OCI-LY3 (cell line): ENCODE measurements at regions not wholly inside any gene's neighbourhood (a gene's known extent, or its start where the extent isn't known, plus 50 kb on each side); places are given as distances from the start of the nearest gene placed in this dataset.

ENCODE experiments used
- H2AFZ ChIP-seq: fragments of 200-600, 300-600 bp; shearing (Covaris generic); 2 replicates; pipeline ENCODE4 v1.6.0; 2014; ENCODE audit warnings: antibody characterized with exemption, low read depth, low read length
- H3K27ac ChIP-seq: fragments of 200-600, 300-600 bp; sonication (generic); 2 replicates; pipeline ENCODE4 v1.5.1; 2014; ENCODE audit warnings: mild to moderate bottlenecking, low read length, moderate library complexity, mixed read lengths
- H3K27me3 ChIP-seq: fragments of 200-600, 300-600 bp; sonication (generic); 2 replicates; pipeline ENCODE4 v1.6.1; 2014; ENCODE audit warnings: low read depth, low read length, mixed read lengths
- H3K36me3 ChIP-seq: fragments of 200-600, 300-600 bp; sonication (generic); replicated peaks from 2 replicates; pipeline ENCODE3; 2014; ENCODE audit warnings: low read depth, low read length, mixed read lengths
- H3K4me1 ChIP-seq: fragments of 300-600, 200-600 bp; sonication (generic); 2 replicates; pipeline ENCODE4 v1.6.1; 2014; ENCODE audit warnings: low read length, mixed read lengths
- H3K4me2 ChIP-seq: fragments of 200-600, 300-600 bp; sonication (generic); 2 replicates; pipeline ENCODE4 v1.6.1; 2014; ENCODE audit warnings: low read length, mixed read lengths
- H3K4me3 ChIP-seq: fragments of 300-600, 200-600 bp; sonication (generic); 2 replicates; pipeline ENCODE4 v1.5.1; 2014; ENCODE audit warnings: antibody characterized with exemption, mild to moderate bottlenecking, low read length, moderate library complexity
- H3K79me2 ChIP-seq: fragments of 300-600, 200-600 bp; shearing (Covaris generic); 2 replicates; pipeline ENCODE4 v1.6.1; 2014; ENCODE audit warnings: mild to moderate bottlenecking, low read length, mixed read lengths
- H3K9ac ChIP-seq: fragments of 300-600, 200-600 bp; shearing (Covaris generic); 2 replicates; pipeline ENCODE4 v1.6.0; 2014; ENCODE audit warnings: mild to moderate bottlenecking, low read length, moderate library complexity
- H3K9me3 ChIP-seq: fragments of 200-600, 300-600 bp; shearing (Covaris generic); 2 replicates; pipeline ENCODE4 v1.6.1; 2014; ENCODE audit warnings: low read length, mixed read lengths; ENCODE audit not compliant: insufficient read depth
- H4K20me1 ChIP-seq: fragments of 200-600, 300-600 bp; sonication (generic); 2 replicates; pipeline ENCODE4 v1.6.1; 2016; ENCODE audit warnings: low read length, mixed read lengths; ENCODE audit not compliant: insufficient read depth
- EZH2phosphoT487 ChIP-seq: fragments of 200-600 bp; shearing (Covaris generic); IDR thresholded peaks from 2 replicates; pipeline ENCODE4 v1.6.1; 2018; ENCODE audit warnings: antibody characterized with exemption, mixed run types, low read depth
- TF ChIP-seq, protein P1 (sequence below): fragments of 200-600, 300-600 bp; sonication (generic); IDR thresholded peaks from 2 replicates; pipeline ENCODE4 v1.5.1; 2014; ENCODE audit warnings: antibody characterized with exemption, low read length, low read depth

GRCh38 chr2:144669196-144669987 lies 149.5 kb upstream of the ZEB2 start:
- no peak overlapping the region for H3K9ac ChIP-seq
- H3K36me3 ChIP-seq: no peaks in the 10 kb centered on the region
- no peak overlapping the region for H2AFZ ChIP-seq
- no peaks in the 10 kb centered on the region for H3K79me2 ChIP-seq
- TF ChIP-seq, protein P1, sequence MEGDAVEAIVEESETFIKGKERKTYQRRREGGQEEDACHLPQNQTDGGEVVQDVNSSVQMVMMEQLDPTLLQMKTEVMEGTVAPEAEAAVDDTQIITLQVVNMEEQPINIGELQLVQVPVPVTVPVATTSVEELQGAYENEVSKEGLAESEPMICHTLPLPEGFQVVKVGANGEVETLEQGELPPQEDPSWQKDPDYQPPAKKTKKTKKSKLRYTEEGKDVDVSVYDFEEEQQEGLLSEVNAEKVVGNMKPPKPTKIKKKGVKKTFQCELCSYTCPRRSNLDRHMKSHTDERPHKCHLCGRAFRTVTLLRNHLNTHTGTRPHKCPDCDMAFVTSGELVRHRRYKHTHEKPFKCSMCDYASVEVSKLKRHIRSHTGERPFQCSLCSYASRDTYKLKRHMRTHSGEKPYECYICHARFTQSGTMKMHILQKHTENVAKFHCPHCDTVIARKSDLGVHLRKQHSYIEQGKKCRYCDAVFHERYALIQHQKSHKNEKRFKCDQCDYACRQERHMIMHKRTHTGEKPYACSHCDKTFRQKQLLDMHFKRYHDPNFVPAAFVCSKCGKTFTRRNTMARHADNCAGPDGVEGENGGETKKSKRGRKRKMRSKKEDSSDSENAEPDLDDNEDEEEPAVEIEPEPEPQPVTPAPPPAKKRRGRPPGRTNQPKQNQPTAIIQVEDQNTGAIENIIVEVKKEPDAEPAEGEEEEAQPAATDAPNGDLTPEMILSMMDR: no peak
- no peak for TF ChIP-seq EZH2phosphoT487
- H3K27me3 ChIP-seq: no peaks in the 10 kb centered on the region
- no peaks in the 10 kb centered on the region for H4K20me1 ChIP-seq
- H3K4me2 ChIP-seq: no peak overlapping the region
- H3K4me1 ChIP-seq: peaks cover 20% of the 10 kb centered on the region
- no peak overlapping the region for H3K4me3 ChIP-seq
- no peak overlapping the region for H3K27ac ChIP-seq
- no peaks in the 10 kb centered on the region for H3K9me3 ChIP-seq

GRCh38 chr2:144668493-144669110 lies 148.7 kb upstream of the ZEB2 start:
- Histone ChIP-seq H3K79me2 (no peaks in the 10 kb centered on the region), H3K27ac (no peak overlapping the region), H3K4me1 (peaks cover 20% of the 10 kb centered on the region), H3K9me3 (no peaks in the 10 kb centered on the region), H3K27me3 (no peaks in the 10 kb centered on the region), H2AFZ (no peak overlapping the region), H3K4me3 (no peak overlapping the region), H4K20me1 (no peaks in the 10 kb centered on the region), H3K4me2 (no peak overlapping the region), H3K36me3 (no peaks in the 10 kb centered on the region), H3K9ac (no peak overlapping the region)
- TF ChIP-seq EZH2phosphoT487: no peak
- TF ChIP-seq, protein P1: no peak

GRCh38 chr2:144666032-144666431 lies 146.1 kb upstream of the ZEB2 start:
- Histone ChIP-seq H2AFZ (no peak overlapping the region), H3K9me3 (no peaks in the 10 kb centered on the region), H3K79me2 (no peaks in the 10 kb centered on the region), H4K20me1 (no peaks in the 10 kb centered on the region), H3K4me1 (peaks cover 10% of the 10 kb centered on the region), H3K36me3 (no peaks in the 10 kb centered on the region), H3K27me3 (no peaks in the 10 kb centered on the region), H3K4me2 (no peak overlapping the region), H3K4me3 (no peak overlapping the region), H3K9ac (no peak overlapping the region), H3K27ac (no peak overlapping the region)
- TF ChIP-seq, protein P1: no peak
- TF ChIP-seq EZH2phosphoT487: no peak

GRCh38 chr2:144663207-144663606 lies 143.3 kb upstream of the ZEB2 start:
- Histone ChIP-seq H3K36me3 (no peaks in the 10 kb centered on the region), H3K79me2 (no peaks in the 10 kb centered on the region), H4K20me1 (no peaks in the 10 kb centered on the region), H2AFZ (no peak overlapping the region), H3K27me3 (no peaks in the 10 kb centered on the region), H3K9ac (no peak overlapping the region), H3K27ac (no peak overlapping the region), H3K9me3 (no peaks in the 10 kb centered on the region), H3K4me3 (no peak overlapping the region), H3K4me1 (peaks cover 8% of the 10 kb centered on the region), H3K4me2 (no peak overlapping the region)
- TF ChIP-seq EZH2phosphoT487: no peak
- TF ChIP-seq, protein P1: no peak
